ENCODE measurements at regions not wholly inside any gene's neighbourhood (a gene's known extent, or its start where the extent isn't known, plus 50 kb on each side); places are given as distances from the start of the nearest gene placed in this dataset.
"Not testable (repeated sequence)": the region's sequence is repeated elsewhere in the genome, so short reads cannot be mapped to it uniquely, and the experiment has no call there.

GRCh38 chr10:46645110-46645509 is 66.2 kb downstream of the SYT15 start:
- H3K9me2 ChIP-seq (ENCODE audit: insufficient read depth); H3F3A ChIP-seq (ENCODE audit: insufficient read depth, low read depth); H3K79me2 ChIP-seq (ENCODE audit: low read depth); H3K4me1 ChIP-seq (replicated peaks; ENCODE audit: insufficient read depth); CTCF ChIA-PET; H3K36me3 ChIP-seq (ENCODE audit: low read depth); DNase-seq; H3K27ac ChIP-seq; H3K4me2 ChIP-seq; POLR2A ChIA-PET (ENCODE audit: unreplicated experiment); intact Hi-C loops (cut with micrococcal nuclease; ENCODE audit: unreplicated experiment); BruUV-seq (replicated peaks); H3K27me3 ChIP-seq (ENCODE audit: insufficient read depth, low read depth); H4K20me1 ChIP-seq (ENCODE audit: insufficient read depth); H3K4me3 ChIP-seq; H3K9me3 ChIP-seq (ENCODE audit: insufficient read depth, low read depth); H2AFZ ChIP-seq: not testable (repeated sequence)

GRCh38 chr10:46646132-46646531 is 67.2 kb downstream of the SYT15 start:
- BruUV-seq (replicated peaks); H3K4me3 ChIP-seq; H2AFZ ChIP-seq; H3K27ac ChIP-seq; POLR2A ChIA-PET (ENCODE audit: unreplicated experiment); CTCF ChIA-PET; H3F3A ChIP-seq (ENCODE audit: insufficient read depth, low read depth); H3K79me2 ChIP-seq (ENCODE audit: low read depth); DNase-seq; H4K20me1 ChIP-seq (ENCODE audit: insufficient read depth); H3K27me3 ChIP-seq (ENCODE audit: insufficient read depth, low read depth); H3K4me1 ChIP-seq (replicated peaks; ENCODE audit: insufficient read depth); H3K9me3 ChIP-seq (ENCODE audit: insufficient read depth, low read depth); H3K4me2 ChIP-seq; H3K9me2 ChIP-seq (ENCODE audit: insufficient read depth); intact Hi-C loops (cut with micrococcal nuclease; ENCODE audit: unreplicated experiment); H3K36me3 ChIP-seq (ENCODE audit: low read depth): not testable (repeated sequence)

- H3K4me3 ChIP-seq; H2AFZ ChIP-seq; H3K9me2 ChIP-seq (ENCODE audit: insufficient read depth); H3K4me2 ChIP-seq; H3K9me3 ChIP-seq (ENCODE audit: insufficient read depth, low read depth); H3K4me1 ChIP-seq (replicated peaks; ENCODE audit: insufficient read depth); intact Hi-C loops (cut with micrococcal nuclease; ENCODE audit: unreplicated experiment); H3K79me2 ChIP-seq (ENCODE audit: low read depth); CTCF ChIA-PET; H3F3A ChIP-seq (ENCODE audit: insufficient read depth, low read depth); BruUV-seq (replicated peaks); H3K27ac ChIP-seq; H3K36me3 ChIP-seq (ENCODE audit: low read depth); H3K27me3 ChIP-seq (ENCODE audit: insufficient read depth, low read depth); POLR2A ChIA-PET (ENCODE audit: unreplicated experiment); DNase-seq; H4K20me1 ChIP-seq (ENCODE audit: insufficient read depth): not testable (repeated sequence)
Observed at GRCh38 chr10:46650967-46651366, 72.0 kb downstream of the SYT15 start.

GRCh38 chr10:46657437-46657836 is 78.5 kb downstream of the SYT15 start:
- DNase-seq; H3K36me3 ChIP-seq (ENCODE audit: low read depth); H3K9me2 ChIP-seq (ENCODE audit: insufficient read depth); intact Hi-C loops (cut with micrococcal nuclease; ENCODE audit: unreplicated experiment); H3K4me3 ChIP-seq; H3K4me2 ChIP-seq; CTCF ChIA-PET; POLR2A ChIA-PET (ENCODE audit: unreplicated experiment); H2AFZ ChIP-seq; H3K27ac ChIP-seq; H3K79me2 ChIP-seq (ENCODE audit: low read depth); H3K9me3 ChIP-seq (ENCODE audit: insufficient read depth, low read depth); H3K4me1 ChIP-seq (replicated peaks; ENCODE audit: insufficient read depth); H4K20me1 ChIP-seq (ENCODE audit: insufficient read depth); H3F3A ChIP-seq (ENCODE audit: insufficient read depth, low read depth); BruUV-seq (replicated peaks); H3K27me3 ChIP-seq (ENCODE audit: insufficient read depth, low read depth): not testable (repeated sequence)

GRCh38 chr10:46660027-46660834 is 81.3 kb downstream of the SYT15 start:
- H3F3A ChIP-seq (ENCODE audit: insufficient read depth, low read depth); H4K20me1 ChIP-seq (ENCODE audit: insufficient read depth); H2AFZ ChIP-seq; POLR2A ChIA-PET (ENCODE audit: unreplicated experiment); H3K36me3 ChIP-seq (ENCODE audit: low read depth); H3K9me3 ChIP-seq (ENCODE audit: insufficient read depth, low read depth); H3K27me3 ChIP-seq (ENCODE audit: insufficient read depth, low read depth); BruUV-seq (replicated peaks); H3K79me2 ChIP-seq (ENCODE audit: low read depth); H3K4me1 ChIP-seq (replicated peaks; ENCODE audit: insufficient read depth); H3K9me2 ChIP-seq (ENCODE audit: insufficient read depth); H3K27ac ChIP-seq; intact Hi-C loops (cut with micrococcal nuclease; ENCODE audit: unreplicated experiment); H3K4me3 ChIP-seq; CTCF ChIA-PET: not testable (repeated sequence)
- peak overlapping the region; percentile 39; the same call in 1 of the 2 replicates for H3K4me2 ChIP-seq
- peak; percentile 16 to 36 for DNase-seq

GRCh38 chr10:46660835-46661164 is 81.9 kb downstream of the SYT15 start:
- H4K20me1 ChIP-seq (ENCODE audit: insufficient read depth); H3K36me3 ChIP-seq (ENCODE audit: low read depth); H2AFZ ChIP-seq; H3F3A ChIP-seq (ENCODE audit: insufficient read depth, low read depth); intact Hi-C loops (cut with micrococcal nuclease; ENCODE audit: unreplicated experiment); H3K9me2 ChIP-seq (ENCODE audit: insufficient read depth); POLR2A ChIA-PET (ENCODE audit: unreplicated experiment); H3K79me2 ChIP-seq (ENCODE audit: low read depth); H3K4me3 ChIP-seq; H3K27ac ChIP-seq; H3K9me3 ChIP-seq (ENCODE audit: insufficient read depth, low read depth); H3K27me3 ChIP-seq (ENCODE audit: insufficient read depth, low read depth); BruUV-seq (replicated peaks); DNase-seq; H3K4me1 ChIP-seq (replicated peaks; ENCODE audit: insufficient read depth); CTCF ChIA-PET: not testable (repeated sequence)
- H3K4me2 ChIP-seq = peak overlapping the region; percentile 39; the same call in 1 of the 2 replicates

GRCh38 chr10:46665536-46665935 is 86.6 kb downstream of the SYT15 start:
- H3K9me3 ChIP-seq (ENCODE audit: insufficient read depth, low read depth); H3K4me1 ChIP-seq (replicated peaks; ENCODE audit: insufficient read depth); H3K27me3 ChIP-seq (ENCODE audit: insufficient read depth, low read depth); H2AFZ ChIP-seq; BruUV-seq (replicated peaks); H4K20me1 ChIP-seq (ENCODE audit: insufficient read depth); H3F3A ChIP-seq (ENCODE audit: insufficient read depth, low read depth); intact Hi-C loops (cut with micrococcal nuclease; ENCODE audit: unreplicated experiment); H3K36me3 ChIP-seq (ENCODE audit: low read depth); H3K4me2 ChIP-seq; CTCF ChIA-PET; H3K27ac ChIP-seq; H3K79me2 ChIP-seq (ENCODE audit: low read depth); H3K9me2 ChIP-seq (ENCODE audit: insufficient read depth); DNase-seq; H3K4me3 ChIP-seq; POLR2A ChIA-PET (ENCODE audit: unreplicated experiment): not testable (repeated sequence)
